ENCODE measurements at regions not wholly inside any gene's neighbourhood (a gene's known extent, or its start where the extent isn't known, plus 50 kb on each side); places are given as distances from the start of the nearest gene placed in this dataset.
"Not testable (repeated sequence)": the region's sequence is repeated elsewhere in the genome, so short reads cannot be mapped to it uniquely, and the experiment has no call there.

- TF ChIP-seq EP300 (IDR thresholded peaks at IDR 0.05; ENCODE audit: borderline replicate concordance in 1 of 2, low read depth in 1 of 2, low read length in 1 of 2); RAD21 (IDR thresholded peaks at IDR 0.05; ENCODE audit: low read length): not testable (repeated sequence)
Measured at GRCh38 chr1:146630302-146630701, 307.8 kb upstream of the NBPF12 start.

Data from SK-N-SH (cell line).